ENCODE measurements at regions not wholly inside any gene's neighbourhood (a gene's known extent, or its start where the extent isn't known, plus 50 kb on each side); places are given as distances from the start of the nearest gene placed in this dataset.

- DNase-seq (ENCODE audit: low read depth) = no peak
Measured at GRCh38 chr5:9691261-9691660, 61.1 kb upstream of the TAS2R1 start.

- DNase-seq (ENCODE audit: low read depth) = no peak
Measured at GRCh38 chr5:9690751-9691150, 60.6 kb upstream of the TAS2R1 start.

GRCh38 chr5:9686216-9686615 is 56.1 kb upstream of the TAS2R1 start:
- no peak for DNase-seq (ENCODE audit: low read depth)

GRCh38 chr5:9681706-9682105 is 51.6 kb upstream of the TAS2R1 start:
- no peak for DNase-seq (ENCODE audit: low read depth)

All from Daoy (cell line).